Mesenchymal stem cell (in vitro differentiated cells and primary cell): ENCODE measurements at regions not wholly inside any gene's neighbourhood (a gene's known extent, or its start where the extent isn't known, plus 50 kb on each side); places are given as distances from the start of the nearest gene placed in this dataset.

Source experiments
- DNase-seq: peaks from one replicate; pipeline ENCODE4 v3.0.0-alpha.2; 2013
- H2AFZ ChIP-seq: one replicate; pipeline ENCODE4 v1.6.1; 2013; ENCODE audit warnings: low read depth, mild to moderate bottlenecking, control low read depth, inconsistent platforms, low read length, moderate library complexity
- H2AK5ac ChIP-seq: 2 replicates; pipeline ENCODE4 v1.6.1; 2013; ENCODE audit warnings: low read length, moderate library complexity, mild to moderate bottlenecking, inconsistent platforms; ENCODE audit not compliant: severe bottlenecking
- H2BK120ac ChIP-seq: one replicate; pipeline ENCODE4 v1.6.1; 2013; ENCODE audit warnings: low read depth, mild to moderate bottlenecking, inconsistent platforms, low read length, moderate library complexity
- H2BK12ac ChIP-seq, 2 experiments: one replicate each; pipeline ENCODE4 v1.6.1; 2013; ENCODE audit warnings: inconsistent platforms in 2 of 2, low read length in 2 of 2, mild to moderate bottlenecking in 2 of 2, moderate library complexity in 2 of 2, control low read depth in 1 of 2
- H2BK15ac ChIP-seq: one replicate; pipeline ENCODE4 v1.6.1; 2013; ENCODE audit warnings: mild to moderate bottlenecking, low read depth, inconsistent platforms; ENCODE audit not compliant: poor library complexity, severe bottlenecking
- H2BK5ac ChIP-seq: 2 replicates; pipeline ENCODE4 v1.6.1; 2013; ENCODE audit warnings: low read depth, mild to moderate bottlenecking, low read length, control low read depth, inconsistent platforms; ENCODE audit not compliant: poor library complexity, severe bottlenecking
- H3K14ac ChIP-seq, 2 experiments: one replicate each; pipeline ENCODE4 v1.6.1; 2013; ENCODE audit warnings: inconsistent platforms in 2 of 2, low read length in 2 of 2, control low read depth in 1 of 2, mild to moderate bottlenecking in 1 of 2, moderate library complexity in 1 of 2
- H3K18ac ChIP-seq, 2 experiments: one replicate each; pipeline ENCODE4 v1.6.1; 2013; ENCODE audit warnings: inconsistent platforms in 2 of 2, low read length in 2 of 2, control low read depth in 1 of 2, low read depth in 1 of 2, mild to moderate bottlenecking in 1 of 2
- H3K23ac ChIP-seq, 2 experiments: one replicate each; pipeline ENCODE4 v1.6.1; 2013; ENCODE audit warnings: inconsistent platforms in 2 of 2, low read length in 2 of 2, mild to moderate bottlenecking in 2 of 2, moderate library complexity in 2 of 2, control low read depth in 1 of 2
- H3K27ac ChIP-seq: 2 replicates; pipeline ENCODE4 v1.5.1; 2013; ENCODE audit warnings: mild to moderate bottlenecking, moderate library complexity, low read length, control low read depth, inconsistent platforms; ENCODE audit not compliant: poor library complexity, severe bottlenecking
- H3K27me3 ChIP-seq, 2 experiments: 2 replicates each; pipeline versions ENCODE4 v1.6.1 to v1.7.0; 2013; ENCODE audit warnings: low read length in 2 of 2, mild to moderate bottlenecking in 2 of 2, moderate library complexity in 2 of 2, control low read depth in 1 of 2, inconsistent platforms in 1 of 2; ENCODE audit not compliant: control insufficient read depth in 1 of 2, insufficient read depth in 1 of 2
- H3K36me3 ChIP-seq, 2 experiments: 2 replicates each; pipeline versions ENCODE4 v1.6.1 to v1.7.0; 2013; ENCODE audit warnings: low read length in 2 of 2, control low read depth in 1 of 2, inconsistent platforms in 1 of 2, low read depth in 1 of 2, mild to moderate bottlenecking in 1 of 2; ENCODE audit not compliant: insufficient read depth in 2 of 2, control insufficient read depth in 1 of 2
- H3K4ac ChIP-seq, 2 experiments: one replicate each; pipeline ENCODE4 v1.6.1; 2013; ENCODE audit warnings: inconsistent platforms in 2 of 2, low read length in 2 of 2, mild to moderate bottlenecking in 2 of 2, moderate library complexity in 2 of 2, control low read depth in 1 of 2, low read depth in 1 of 2
- H3K4me1 ChIP-seq: 2 replicates; pipeline ENCODE4 v1.6.1; 2013; ENCODE audit warnings: low read depth, low read length, control low read depth; ENCODE audit not compliant: control insufficient read depth, insufficient read depth
- H3K4me2 ChIP-seq: 2 replicates; pipeline ENCODE4 v1.6.1; 2013; ENCODE audit warnings: low read length, mild to moderate bottlenecking, inconsistent platforms; ENCODE audit not compliant: poor library complexity, severe bottlenecking
- H3K4me3 ChIP-seq, 2 experiments: 2 replicates each; pipeline versions ENCODE4 v1.5.1 to v1.7.0; 2013; ENCODE audit warnings: low read length in 2 of 2, mild to moderate bottlenecking in 2 of 2, control low read depth in 1 of 2, low read depth in 1 of 2; ENCODE audit not compliant: insufficient read depth in 1 of 2
- H3K79me1 ChIP-seq: replicated peaks from 2 replicates; pipeline ENCODE4 v1.6.1; 2013; ENCODE audit warnings: mild to moderate bottlenecking, control low read depth, low read length, inconsistent platforms; ENCODE audit not compliant: poor library complexity, severe bottlenecking
- H3K9ac ChIP-seq: 2 replicates; pipeline ENCODE4 v1.7.0; 2013; ENCODE audit warnings: mild to moderate bottlenecking, low read length, moderate library complexity
- H3K9me3 ChIP-seq: 2 replicates; pipeline ENCODE4 v1.7.0; 2013; ENCODE audit warnings: mild to moderate bottlenecking, low read length; ENCODE audit not compliant: control insufficient read depth
- H4K8ac ChIP-seq: one replicate; pipeline ENCODE4 v1.6.1; 2013; ENCODE audit warnings: inconsistent platforms, mild to moderate bottlenecking, low read length, moderate library complexity
- H4K91ac ChIP-seq: one replicate; pipeline ENCODE4 v1.6.1; 2013; ENCODE audit warnings: mild to moderate bottlenecking, low read length, inconsistent platforms
- WGBS: methylation state at CpG from one replicate; pipeline ENCODE4 v1.1.7; 2013; ENCODE audit warnings: mixed read lengths; 5-methylcytosine and 5-hydroxymethylcytosine counted together

DNA sequence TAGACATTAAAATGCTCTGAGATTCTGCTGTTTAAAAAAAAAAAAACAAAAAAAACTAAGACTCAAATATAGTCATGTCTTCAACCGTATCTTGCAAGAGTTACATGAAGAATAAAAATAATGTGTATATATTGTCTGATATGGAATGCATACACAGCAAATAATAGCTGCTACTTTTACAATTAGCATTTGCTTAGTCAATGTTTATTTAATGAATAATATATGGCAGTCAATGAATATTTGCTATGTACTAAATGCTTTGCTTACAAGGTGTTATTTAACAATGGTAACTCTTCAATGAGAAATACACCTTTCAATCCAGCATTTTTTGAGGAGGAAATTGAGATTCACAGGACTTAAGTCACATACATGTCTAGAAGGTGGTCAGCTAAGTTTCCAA is 718.8 kb upstream of the SOX9 start:
- H2BK15ac ChIP-seq, result no peak overlapping the region
- H3K4ac ChIP-seq, result no peak overlapping the region
- H3K4me2 ChIP-seq, result no peak overlapping the region
- H3K36me3 ChIP-seq, result no peaks in the 10 kb centered on the region
- no peak overlapping the region for H3K27ac ChIP-seq
- H4K91ac ChIP-seq, result no peak overlapping the region
- no peak overlapping the region for H2BK5ac ChIP-seq
- H3K9ac ChIP-seq, result no peak overlapping the region
- no peak overlapping the region for H2AK5ac ChIP-seq
- H3K18ac ChIP-seq, result no peak overlapping the region
- no peak overlapping the region for H2BK120ac ChIP-seq
- no peak overlapping the region for H4K8ac ChIP-seq
- peaks cover 1% of the 10 kb centered on the region for H3K4me1 ChIP-seq
- no peaks in the 10 kb centered on the region for H3K27me3 ChIP-seq
- no peak overlapping the region for H2BK12ac ChIP-seq
- no peak overlapping the region for H2AFZ ChIP-seq
- no peak overlapping the region for H3K23ac ChIP-seq
- H3K79me1 ChIP-seq, result no peaks in the 10 kb centered on the region
- no peak overlapping the region for H3K4me3 ChIP-seq
- no CpG with 5 or more reads among the region's 1 CpG for WGBS
- H3K9me3 ChIP-seq, result no peaks in the 10 kb centered on the region
- DNase-seq, result no peak
- H3K14ac ChIP-seq, result no peak overlapping the region

DNA sequence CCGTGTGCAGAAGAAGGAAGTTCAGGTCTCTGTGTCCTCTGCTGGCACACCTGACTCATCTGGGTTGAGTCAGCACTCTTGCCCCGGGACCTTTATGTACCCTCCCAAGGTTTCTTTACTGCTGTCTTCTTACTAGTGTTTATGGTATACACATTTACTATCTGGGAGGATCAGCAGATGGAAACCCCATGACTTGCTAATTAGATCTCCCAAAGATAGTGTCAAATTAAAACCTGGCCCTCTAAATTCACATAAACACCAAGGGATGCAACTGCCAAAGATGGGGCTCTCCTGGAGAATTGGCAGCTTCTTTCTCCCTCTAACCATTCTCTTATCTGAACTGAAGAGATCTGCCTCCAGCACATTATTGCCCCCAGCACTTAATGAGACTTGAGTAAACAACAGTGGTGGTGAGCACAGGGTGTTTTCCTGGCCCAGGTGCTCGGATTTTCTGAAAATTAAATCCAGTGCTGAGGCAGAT is 718.1 kb upstream of the SOX9 start:
- no peaks in the 10 kb centered on the region for H3K79me1 ChIP-seq
- H3K14ac ChIP-seq, result no peak overlapping the region
- no peak overlapping the region for H3K4me3 ChIP-seq
- no peak overlapping the region for H3K4ac ChIP-seq
- H3K18ac ChIP-seq, result no peak overlapping the region
- H2BK15ac ChIP-seq, result no peak overlapping the region
- H3K9me3 ChIP-seq, result no peaks in the 10 kb centered on the region
- peak overlapping the region; percentile 16 for H2AK5ac ChIP-seq
- no peak overlapping the region for H3K4me2 ChIP-seq
- H2BK120ac ChIP-seq, result no peak overlapping the region
- no peak for DNase-seq
- H2BK12ac ChIP-seq, result no peak overlapping the region
- H3K9ac ChIP-seq, result no peak overlapping the region
- H2AFZ ChIP-seq, result no peak overlapping the region
- peaks cover 1% of the 10 kb centered on the region for H3K4me1 ChIP-seq
- H4K91ac ChIP-seq, result peak overlapping the region; percentile 61
- no peak overlapping the region for H4K8ac ChIP-seq
- no peak overlapping the region for H3K27ac ChIP-seq
- no peaks in the 10 kb centered on the region for H3K36me3 ChIP-seq
- H2BK5ac ChIP-seq, result no peak overlapping the region
- WGBS, result 72% methylated on average over 2 of the region's 3 CpGs
- no peaks in the 10 kb centered on the region for H3K27me3 ChIP-seq
- H3K23ac ChIP-seq, result no peak overlapping the region

DNA sequence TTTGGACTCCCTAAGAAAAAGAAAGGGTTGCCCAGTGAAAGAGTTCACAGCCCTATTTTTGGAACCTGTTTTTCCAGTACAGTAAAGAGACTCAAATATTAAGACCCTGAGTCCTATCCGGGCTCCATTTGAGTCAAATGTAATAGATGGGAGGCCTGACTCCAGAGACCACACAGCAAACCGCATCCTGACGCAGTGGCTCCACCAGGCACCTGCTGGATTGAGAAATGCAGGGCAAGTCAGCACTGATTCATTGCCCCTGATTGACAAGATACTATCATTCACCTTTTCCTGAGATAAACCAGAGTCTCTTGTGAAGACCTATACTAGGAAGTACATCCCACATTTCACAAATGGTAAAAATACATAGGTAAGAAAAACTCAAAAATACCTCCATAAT is 715.7 kb upstream of the SOX9 start:
- Histone ChIP-seq H3K23ac (no peak overlapping the region), H3K79me1 (no peaks in the 10 kb centered on the region), H4K8ac (no peak overlapping the region), H3K9me3 (no peaks in the 10 kb centered on the region), H3K4me3 (no peak overlapping the region), H3K4ac (no peak overlapping the region), H3K14ac (no peak overlapping the region), H3K4me1 (peaks cover 7% of the 10 kb centered on the region), H3K4me2 (no peak overlapping the region), H2BK15ac (no peak overlapping the region), H2BK120ac (no peak overlapping the region), H3K27me3 (no peaks in the 10 kb centered on the region), H4K91ac (no peak overlapping the region), H2BK12ac (no peak overlapping the region), H3K9ac (no peak overlapping the region), H2AK5ac (no peak overlapping the region), H2BK5ac (no peak overlapping the region), H3K18ac (no peak overlapping the region), H2AFZ (no peak overlapping the region), H3K36me3 (no peaks in the 10 kb centered on the region), H3K27ac (no peak overlapping the region)
- WGBS, result 93% methylated on average over 3 of the region's 3 CpGs
- DNase-seq, result no peak

DNA sequence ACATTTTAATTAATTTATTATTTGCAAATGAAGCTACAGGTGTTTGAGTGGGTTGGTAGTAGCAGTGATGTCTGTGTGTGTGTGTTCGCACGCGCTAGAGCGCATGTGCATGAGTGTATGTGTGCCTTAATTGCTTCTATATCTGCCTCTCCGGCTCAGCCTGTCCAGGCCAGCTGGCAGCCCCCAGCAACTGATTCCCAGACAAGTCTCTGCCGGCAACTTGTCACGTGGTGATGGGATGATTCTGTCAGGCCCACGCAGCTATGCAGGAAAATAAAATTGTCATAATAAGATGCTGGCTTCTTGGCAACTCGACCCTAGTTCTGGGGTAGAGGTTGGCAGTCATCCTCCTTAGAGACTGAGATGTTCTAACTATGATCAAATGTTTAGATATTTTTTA is 712.8 kb upstream of the SOX9 start:
- Histone ChIP-seq H3K9me3 (no peaks in the 10 kb centered on the region), H3K9ac (no peak overlapping the region), H3K79me1 (no peaks in the 10 kb centered on the region), H4K8ac (peak overlapping the region; percentile 41), H3K4me1 (peaks cover 5% of the 10 kb centered on the region), H3K27me3 (no peaks in the 10 kb centered on the region), H4K91ac (no peak overlapping the region), H2AFZ (no peak overlapping the region), H2BK120ac (no peak overlapping the region), H2BK5ac (no peak overlapping the region), H3K23ac (peak overlapping the region in 1 of 2 experiments; percentile 24), H2AK5ac (peak overlapping the region; percentile 69), H3K4ac (no peak overlapping the region), H2BK12ac (peak overlapping the region in 1 of 2 experiments; percentile 84), H3K4me3 (no peak overlapping the region), H3K27ac (no peak overlapping the region), H3K36me3 (no peaks in the 10 kb centered on the region), H3K4me2 (no peak overlapping the region), H3K18ac (peak overlapping the region in 1 of 2 experiments; percentile 70), H3K14ac (peak overlapping the region in 1 of 2 experiments; percentile 81), H2BK15ac (no peak overlapping the region)
- 85% methylated on average over 9 of the region's 9 CpGs for WGBS
- no peak for DNase-seq
